ENCODE measurements at regions not wholly inside any gene's neighbourhood (a gene's known extent, or its start where the extent isn't known, plus 50 kb on each side); places are given as distances from the start of the nearest gene placed in this dataset.
A peak's percentile ranks its signal among the peaks of the same experiment; 100 is the strongest.
"Not testable (repeated sequence)": the region's sequence is repeated elsewhere in the genome, so short reads cannot be mapped to it uniquely, and the experiment has no call there.

DNA sequence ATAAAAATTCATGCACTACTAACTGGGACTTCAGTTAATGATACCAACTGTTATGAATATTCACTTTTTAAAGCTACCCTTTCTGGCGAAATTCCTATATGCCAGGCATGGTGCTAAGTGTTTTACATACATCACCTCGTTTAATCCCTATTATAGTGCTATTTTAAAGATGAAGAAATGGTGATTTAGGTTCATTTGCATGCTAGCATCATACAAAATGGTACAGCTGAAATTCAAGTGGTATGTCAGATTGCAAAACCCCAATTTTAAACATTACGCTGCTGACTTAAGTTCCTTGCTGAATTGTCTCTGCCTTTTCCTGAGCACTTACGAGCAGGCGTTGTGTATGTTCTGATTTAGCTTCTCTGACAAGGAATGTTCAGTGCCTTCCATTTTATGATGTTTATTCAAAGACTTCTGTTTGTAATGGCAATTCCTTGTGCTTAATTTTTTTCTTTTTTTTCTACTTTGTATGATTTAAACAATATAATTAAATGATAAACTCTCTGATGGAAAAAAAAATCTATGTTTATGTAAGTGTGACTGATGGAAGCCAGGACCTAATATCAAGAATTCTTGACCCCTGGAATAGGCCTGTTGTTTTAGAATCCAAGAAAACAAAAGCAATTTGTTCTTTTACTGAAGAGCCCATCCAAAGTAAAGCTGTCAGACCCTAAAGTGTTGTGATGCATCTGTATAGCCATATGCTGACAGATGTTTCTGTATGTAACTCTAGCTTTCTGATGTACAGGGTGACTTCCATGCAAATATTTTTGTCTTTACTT lies 148.1 kb downstream of the PCDH7 start:
- peak in 2 of 3 donors; percentile 13 to 38 for DNase-seq (ENCODE audit: low read depth in 3 of 3, low spot score in 2 of 3)

DNA sequence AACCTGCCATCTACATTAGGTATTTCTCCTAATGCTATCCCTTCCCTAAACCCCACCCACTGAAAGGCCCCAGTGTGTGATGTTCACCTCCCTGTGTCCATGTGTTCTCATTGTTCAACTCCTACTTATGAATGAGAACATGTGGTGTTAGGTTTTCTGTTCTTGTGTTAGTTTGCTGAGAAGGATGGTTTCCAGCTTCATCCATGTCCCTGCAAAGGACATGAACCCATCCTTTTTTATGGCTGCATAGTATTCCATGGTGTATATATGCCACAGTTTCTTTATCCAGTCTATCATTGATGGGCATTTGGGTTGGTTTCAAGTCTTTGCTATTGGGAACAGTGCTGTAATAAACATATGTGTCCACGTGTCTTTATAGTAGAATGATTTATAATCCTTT lies 149.2 kb downstream of the PCDH7 start:
- DNase-seq (ENCODE audit: low read depth in 3 of 3, low spot score in 2 of 3): not testable (repeated sequence)

DNA sequence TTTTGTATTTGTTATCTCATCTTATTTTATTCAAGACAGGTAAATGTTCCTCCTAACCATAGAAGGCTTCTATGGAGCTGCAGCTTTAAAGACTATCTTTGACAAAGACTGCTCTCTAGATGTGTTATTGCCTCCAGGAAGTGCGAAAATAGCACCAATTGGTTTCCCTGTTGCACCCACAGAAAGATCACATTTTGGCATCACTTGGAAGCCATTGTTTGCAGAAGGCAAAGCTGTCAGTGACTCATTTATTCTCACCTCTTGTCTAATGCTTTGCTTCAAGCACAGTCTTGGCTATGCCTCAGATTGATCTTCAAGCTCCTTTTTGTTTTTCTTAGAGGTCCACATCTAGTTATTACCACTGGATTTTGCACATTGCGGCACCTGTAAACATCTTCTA lies 150.3 kb downstream of the PCDH7 start:
- no peak for DNase-seq (ENCODE audit: low read depth in 3 of 3, low spot score in 2 of 3)

DNA sequence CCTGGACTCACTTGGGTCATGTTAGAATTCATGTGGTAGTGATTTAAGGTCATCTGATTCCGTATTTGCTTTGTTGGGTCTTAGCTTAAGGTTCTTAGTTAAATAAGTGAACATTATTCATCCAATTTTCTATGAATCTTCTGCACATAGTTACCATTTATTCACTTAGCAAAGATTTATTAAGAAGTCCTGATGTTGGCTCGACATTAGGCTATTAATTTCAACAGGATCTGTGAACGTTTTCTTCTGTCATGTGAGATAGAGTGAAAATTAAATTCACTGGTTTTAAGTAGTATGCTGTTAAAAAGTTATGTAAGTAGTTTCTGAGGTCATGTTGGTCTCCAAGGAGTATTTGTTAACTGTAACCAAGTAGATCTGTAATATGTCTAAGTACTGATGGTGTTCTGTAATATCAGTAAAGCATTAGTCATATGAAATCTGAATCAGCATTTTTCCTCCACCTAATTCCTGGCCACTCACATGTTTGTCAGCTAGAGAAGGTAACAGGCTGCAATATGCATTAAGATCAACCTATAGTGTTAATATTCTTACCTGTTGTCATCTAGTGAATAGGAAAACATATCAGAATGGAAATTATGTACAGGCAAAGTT lies 155.6 kb downstream of the PCDH7 start:
- DNase-seq (ENCODE audit: low read depth in 3 of 3, low spot score in 2 of 3): no peak

DNA sequence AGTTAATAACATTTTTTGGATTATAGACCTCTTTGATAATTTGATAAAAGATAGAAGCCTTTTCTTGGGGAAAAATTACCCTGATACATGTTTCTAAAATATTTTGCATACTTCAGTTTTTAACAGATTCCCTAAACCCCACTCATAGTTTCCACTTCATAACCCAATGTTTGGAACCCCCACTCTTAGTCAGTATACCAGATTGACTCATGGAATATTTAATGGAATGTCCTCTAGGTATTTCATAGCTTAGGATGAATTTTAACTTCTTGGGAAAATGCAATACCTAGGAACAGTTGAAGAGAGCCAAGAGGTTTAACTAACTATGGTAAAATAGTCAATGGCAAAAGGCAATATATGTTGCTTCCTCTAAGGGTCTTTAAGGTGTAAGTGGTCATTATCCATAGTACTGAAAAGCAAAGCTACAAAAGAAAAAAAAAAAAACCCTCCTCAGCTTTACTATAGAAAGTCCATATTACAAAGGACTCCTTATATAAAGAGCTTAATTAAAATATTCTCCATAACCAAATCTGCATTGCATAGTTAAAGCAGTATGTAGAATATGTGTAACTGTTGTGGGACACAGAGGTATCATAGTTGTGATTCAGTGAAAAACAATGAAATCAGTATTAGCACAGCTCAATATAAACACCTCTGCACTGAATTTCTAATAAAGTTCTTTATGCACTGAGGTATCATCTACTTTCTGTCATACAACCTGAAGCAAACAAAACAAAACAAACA lies 159.9 kb downstream of the PCDH7 start:
- no peak for DNase-seq (ENCODE audit: low read depth in 3 of 3, low spot score in 2 of 3)

DNA sequence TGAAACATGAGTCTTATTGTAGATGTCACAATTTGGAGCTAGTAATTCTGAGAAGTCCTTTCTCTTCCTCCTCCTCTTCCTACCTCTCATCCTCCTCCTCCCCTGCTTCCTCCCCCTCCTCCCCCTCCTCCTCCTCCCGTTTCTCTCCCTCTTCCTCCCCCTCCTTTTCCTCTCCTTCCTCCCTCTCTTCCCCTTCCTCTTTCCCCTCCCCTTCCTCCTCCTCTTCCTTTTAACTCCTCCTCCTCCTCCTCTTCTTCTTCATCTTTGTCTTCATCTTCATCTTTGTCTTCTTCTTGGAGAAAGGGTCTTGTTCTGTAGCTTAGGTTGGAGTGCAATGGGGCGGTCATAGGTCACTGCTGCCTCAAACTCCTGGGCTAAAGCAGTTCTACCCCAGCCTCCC lies 161.8 kb downstream of the PCDH7 start:
- no peak for DNase-seq (ENCODE audit: low read depth in 3 of 3, low spot score in 2 of 3)

DNA sequence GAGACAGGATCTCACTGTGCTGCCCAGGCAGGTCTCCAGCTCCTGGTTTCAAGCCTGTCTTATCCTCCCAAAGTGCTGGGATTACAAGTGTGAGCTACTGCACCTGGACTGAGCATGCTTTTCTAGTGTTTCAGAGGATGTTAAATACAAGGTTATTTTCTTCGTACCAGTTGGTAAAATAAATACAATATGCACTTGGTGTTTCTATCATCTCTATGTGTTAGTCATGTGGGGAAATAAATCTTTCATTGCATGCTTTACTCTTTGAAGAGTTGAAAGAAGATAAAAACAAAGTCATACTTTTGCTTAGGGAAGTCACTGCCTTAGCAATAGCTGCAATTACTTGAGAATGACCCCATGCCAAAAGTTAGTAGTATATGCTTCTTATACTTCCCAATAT lies 162.3 kb downstream of the PCDH7 start:
- no peak for DNase-seq (ENCODE audit: low read depth in 3 of 3, low spot score in 2 of 3)

DNA sequence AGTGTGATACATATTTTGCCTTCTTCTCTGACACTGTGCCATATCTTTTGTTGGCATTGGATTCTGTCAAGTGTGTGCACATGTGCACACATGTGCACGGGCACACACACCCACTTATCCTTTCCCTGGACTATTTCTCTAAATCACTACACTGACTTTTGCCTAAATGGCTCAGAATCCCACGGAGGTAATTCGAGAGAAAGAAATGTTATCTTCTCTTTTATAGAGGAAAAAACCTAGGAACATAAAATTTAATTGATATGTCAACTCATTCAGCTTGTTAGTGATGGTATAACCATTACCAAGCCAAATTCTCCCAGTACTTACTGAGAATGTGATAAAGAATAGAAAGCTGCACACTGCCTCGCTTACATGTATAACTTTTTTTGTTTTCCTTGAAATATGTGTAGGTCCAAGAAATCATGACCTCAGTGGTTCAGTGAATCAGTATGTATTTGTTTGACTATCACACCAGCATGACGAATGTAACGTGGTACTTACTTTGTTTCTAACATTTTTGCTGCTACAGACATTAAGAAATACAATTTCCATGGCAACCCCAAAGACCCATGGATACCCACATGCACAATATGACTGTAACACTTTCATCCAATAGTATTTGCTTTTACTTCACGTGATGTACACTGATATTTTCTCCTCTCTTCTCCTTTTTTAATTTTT lies 163.0 kb downstream of the PCDH7 start:
- DNase-seq (ENCODE audit: low read depth in 3 of 3, low spot score in 2 of 3): no peak

DNA sequence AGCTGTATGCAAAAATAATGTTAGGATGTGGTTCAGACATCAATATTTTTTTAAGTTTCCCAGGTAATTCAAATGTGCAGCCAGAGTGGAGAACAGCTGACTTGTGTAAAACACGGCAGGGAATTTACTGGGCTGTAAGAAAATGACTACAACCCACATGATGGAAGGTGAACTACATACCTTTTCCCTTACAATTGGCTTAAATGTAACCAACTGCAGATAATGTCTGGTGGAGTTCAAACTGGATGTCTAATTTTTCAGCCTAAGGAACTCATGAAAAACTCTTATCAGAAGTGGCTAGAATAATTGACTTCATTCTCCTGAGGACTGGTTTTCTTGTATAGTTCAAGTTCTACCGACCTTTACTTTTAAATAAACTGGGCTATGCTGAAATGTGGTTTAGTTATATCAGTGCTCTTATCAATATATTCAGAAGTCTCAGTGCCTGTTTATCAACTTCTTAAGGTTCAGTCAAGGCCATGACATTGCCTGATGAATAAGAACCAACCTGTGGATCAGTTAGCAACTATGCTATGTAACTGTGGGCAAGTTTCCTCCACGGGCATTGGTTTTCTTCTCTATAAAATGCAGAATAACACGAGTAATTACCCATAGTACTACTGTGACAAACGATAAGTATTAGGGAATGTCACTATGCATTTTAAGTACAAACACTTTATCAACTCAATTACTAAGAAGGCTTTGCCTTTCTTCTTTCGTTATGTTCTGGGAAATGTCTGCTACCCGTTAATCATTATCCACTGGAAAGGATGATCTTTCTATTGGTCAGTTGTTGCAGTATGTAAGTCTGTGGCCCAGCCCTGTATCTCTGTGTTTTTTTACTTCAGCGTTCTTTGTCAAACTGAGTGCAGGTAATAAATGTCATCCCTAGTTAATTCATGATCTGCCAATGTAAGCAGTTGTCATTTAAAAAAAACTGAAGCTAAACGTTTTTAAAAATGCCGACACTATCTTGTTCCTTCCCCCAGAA lies 181.6 kb downstream of the PCDH7 start:
- no peak for DNase-seq (ENCODE audit: low read depth in 3 of 3, low spot score in 2 of 3)

DNA sequence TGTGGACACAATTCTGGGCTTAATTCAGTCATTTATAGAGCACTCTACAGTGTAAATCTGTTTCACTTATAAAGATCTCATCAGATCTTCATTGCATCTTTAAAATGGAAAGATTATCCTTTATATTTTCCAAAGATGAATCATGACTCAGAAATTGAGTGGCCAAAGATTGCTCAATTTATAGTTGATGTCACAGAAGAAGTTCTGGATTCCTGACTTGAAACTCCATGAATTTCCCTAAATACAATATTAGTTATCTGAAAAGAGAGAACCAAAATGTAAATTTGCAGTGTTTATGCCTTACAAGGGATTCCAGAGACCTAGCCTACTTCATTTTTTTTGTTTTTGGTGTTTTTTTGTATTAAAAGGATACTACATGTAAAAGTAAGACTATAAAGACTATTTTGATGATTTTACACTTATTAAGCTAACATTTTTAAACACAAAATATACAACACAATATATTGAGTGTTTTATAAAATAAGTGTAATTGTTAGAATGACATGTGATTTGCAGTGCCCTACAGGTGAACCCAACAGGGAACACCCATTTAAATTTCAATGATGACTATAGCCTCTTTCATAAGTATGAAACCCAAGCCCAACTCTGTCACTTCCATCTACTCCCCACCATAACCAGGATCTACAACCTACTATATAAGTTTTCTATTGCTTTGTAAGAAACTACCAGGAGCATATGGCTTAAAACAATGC lies 183.5 kb downstream of the PCDH7 start:
- no peak for DNase-seq (ENCODE audit: low read depth in 3 of 3, low spot score in 2 of 3)

DNA sequence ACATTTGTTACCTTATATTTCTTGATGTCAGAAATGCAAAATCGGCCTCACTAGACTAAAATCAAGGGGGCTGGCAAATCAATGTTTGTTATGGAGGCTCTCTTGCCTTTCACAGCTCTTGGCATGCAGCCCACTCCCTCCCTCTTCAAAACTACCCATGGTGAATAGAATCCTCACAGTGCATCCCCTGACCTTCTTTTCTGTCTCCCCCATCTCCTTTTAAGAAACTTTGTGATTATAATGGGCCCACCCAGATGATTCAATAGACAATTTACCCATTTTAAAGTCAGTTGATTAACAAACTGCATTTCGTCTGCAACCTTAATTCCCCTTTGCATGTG lies 184.0 kb downstream of the PCDH7 start:
- no peak for DNase-seq (ENCODE audit: low read depth in 3 of 3, low spot score in 2 of 3)

DNA sequence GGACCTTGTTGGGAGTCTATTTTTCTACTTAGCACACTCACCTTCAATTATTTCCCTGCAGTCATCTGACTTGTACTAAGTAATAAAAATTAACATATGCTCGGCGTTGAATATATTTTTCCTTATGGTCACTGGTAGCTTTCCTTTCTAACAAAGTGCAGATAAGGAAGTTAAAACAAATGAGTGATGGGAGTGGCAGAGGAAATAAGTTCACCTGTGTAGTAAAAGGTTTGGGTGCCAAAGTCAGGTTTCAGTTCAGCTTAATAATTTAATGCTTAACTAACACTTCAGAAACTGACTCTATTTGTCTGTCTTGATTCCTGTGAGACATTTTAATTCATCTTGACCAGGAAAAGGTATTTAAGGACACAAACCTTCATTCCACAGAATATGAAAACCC lies 184.4 kb downstream of the PCDH7 start:
- DNase-seq (ENCODE audit: low read depth in 3 of 3, low spot score in 2 of 3): no peak

DNA sequence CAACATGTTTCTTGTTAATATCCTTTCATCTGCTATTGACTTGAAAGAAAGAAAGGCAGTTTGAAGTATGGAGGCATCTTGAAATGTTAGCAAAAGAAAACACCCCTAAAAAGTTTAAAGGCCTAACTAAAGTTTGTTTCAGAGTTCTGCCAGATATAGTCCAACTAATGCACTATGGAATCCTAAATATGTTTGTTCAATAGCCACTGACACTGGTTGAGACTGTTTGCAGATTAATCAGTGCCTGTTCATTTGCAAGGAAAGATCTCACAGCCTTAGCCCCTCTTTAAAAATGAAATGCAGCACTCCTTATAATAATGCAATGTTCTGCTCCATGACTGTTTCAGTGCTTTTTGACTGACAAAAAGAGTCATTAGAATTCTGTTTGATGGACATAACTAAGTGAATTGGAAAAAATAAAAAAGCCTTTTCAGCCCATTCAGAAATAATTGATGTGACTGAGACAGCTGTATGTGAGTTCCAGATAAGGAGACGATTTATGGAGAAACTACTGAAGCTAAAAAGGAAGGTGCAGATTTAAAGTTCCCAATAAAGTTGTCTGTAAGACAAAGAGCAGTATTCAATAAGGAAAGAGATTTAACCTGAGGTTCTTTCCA lies 192.0 kb downstream of the PCDH7 start:
- DNase-seq (ENCODE audit: low read depth in 3 of 3, low spot score in 2 of 3): no peak

DNA sequence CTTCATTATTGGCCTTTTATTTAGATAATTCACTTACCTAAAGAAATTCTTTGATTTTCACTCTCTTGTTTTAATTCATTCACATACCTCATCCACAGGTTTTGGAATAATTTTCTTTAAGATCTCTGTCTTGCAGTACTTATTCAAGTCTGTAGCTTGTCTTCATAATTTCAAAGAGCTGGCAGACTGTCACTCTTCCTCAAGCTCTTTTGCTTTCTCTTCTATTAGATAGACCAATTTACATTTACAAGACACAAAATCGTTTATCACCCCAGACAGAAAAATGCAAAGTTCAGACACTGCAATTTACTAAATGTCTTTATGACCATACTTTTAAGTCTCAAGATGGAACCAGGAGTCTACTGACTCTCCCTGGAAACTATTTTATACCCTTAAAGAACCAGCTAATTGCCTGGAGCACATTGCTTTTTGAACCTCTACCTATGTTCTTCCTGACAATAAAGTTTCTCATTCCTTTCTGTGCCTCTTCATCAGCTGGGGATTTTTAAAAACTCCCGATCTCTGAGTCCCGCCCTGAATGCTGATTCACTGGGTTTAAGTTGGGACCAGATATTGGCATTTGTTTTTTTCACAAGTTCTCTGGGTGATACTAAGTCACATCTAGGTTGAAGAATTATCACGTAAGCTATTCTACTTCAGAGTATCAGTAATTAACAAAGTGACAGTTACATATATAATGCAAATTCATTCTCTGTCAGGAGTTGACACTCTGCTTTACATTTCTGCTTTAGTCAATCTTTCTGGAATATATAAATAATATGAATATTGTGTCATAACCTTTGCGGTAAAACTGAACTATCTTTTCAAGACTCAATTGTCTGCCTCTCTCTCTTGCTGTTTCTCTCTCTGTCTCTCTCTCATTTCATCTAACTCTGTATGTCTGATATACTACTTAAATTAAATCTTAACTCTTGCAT lies 196.4 kb downstream of the PCDH7 start:
- no peak for DNase-seq (ENCODE audit: low read depth in 3 of 3, low spot score in 2 of 3)

DNA sequence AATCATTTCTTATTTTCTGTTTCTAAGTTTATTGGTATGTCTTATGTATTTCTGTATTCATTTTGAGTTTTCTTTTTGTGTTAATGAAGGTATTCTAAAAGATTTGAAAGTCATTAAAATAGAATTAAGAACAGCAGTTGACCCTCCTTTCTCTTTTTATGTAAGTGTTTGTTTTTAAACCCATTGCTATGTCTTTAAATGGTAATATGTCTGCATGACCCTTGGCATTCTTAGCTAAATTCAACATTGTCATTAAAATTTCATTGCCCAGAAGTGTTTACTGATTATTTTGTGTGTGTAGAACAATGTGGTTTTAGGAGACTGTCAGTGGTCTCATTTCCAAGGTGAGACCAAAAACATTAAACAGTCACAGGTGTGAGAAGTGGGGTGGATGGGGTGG lies 197.8 kb downstream of the PCDH7 start:
- DNase-seq (ENCODE audit: low read depth in 3 of 3, low spot score in 2 of 3): no peak

DNA sequence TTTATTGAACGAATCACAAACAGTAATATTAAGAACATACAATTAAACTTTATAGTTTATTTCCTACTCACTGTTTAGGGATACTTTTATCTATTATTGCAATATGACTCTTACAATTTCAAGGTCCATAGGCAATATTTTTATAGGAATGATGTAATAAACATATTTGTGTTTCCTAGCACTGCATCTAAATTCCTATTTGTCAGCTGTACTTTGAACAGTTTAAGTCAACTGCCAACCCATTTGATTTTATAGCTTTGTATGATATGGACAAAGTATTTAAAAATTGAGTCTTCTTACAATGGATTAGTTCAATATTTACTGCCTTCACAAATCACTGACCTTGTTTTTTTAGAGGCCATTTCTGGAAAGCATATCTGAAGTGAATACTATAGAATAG lies 199.3 kb downstream of the PCDH7 start:
- no peak for DNase-seq (ENCODE audit: low read depth in 3 of 3, low spot score in 2 of 3)

DNA sequence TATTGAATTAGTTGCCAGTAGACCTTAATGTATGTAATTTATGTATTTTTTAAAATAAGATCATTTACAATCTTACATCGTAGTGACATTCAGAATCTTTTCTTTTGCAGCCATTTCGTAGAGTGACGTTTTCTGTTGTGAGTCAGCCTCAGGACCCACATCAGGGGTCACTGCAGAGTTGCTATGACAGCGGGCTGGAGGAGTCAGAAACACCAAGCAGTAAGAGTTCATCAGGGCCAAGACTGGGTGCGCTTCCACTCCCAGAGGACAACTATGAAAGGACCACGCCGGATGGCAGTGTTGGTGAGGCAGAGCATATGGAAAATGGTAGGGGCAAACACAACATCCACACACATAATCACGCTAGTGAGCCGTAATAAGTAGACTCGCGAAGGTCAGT lies 199.9 kb downstream of the PCDH7 start:
- no peak for DNase-seq (ENCODE audit: low read depth in 3 of 3, low spot score in 2 of 3)

DNA sequence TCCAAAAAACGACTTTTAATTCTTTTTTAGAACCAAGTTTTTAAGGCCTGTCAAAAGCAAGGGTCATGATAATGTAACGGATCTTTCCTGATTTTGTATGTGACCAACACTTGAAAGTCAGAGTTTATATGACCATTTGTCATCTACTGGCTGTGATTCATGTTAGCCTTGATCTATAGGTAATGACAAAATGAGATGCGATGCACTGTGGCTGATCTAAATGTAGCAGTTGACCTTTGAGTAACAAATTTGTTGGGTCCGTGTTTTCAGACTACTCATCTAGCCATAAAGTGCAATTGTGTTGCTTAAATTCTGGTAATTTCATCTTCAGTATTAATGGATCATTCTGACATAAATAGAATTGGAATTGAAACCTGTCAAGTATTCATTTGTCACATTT lies 202.5 kb downstream of the PCDH7 start:
- no peak for DNase-seq (ENCODE audit: low read depth in 3 of 3, low spot score in 2 of 3)

All from right renal cortex interstitium (tissue), 3 donors.